Breast epithelium (tissue), 3 donors: ENCODE measurements at regions not wholly inside any gene's neighbourhood (a gene's known extent, or its start where the extent isn't known, plus 50 kb on each side); places are given as distances from the start of the nearest gene placed in this dataset.

ENCODE experiments used
- CTCF ChIP-seq, 3 donors: fragments of 450-650 bp; IDR thresholded peaks; one replicate each; pipeline ENCODE4 v1.5.1; 2016 to 2017; ENCODE audit warnings: antibody characterized with exemption in 3 of 3, mild to moderate bottlenecking in 3 of 3, moderate library complexity in 3 of 3
- POLR2AphosphoS5 ChIP-seq, 3 donors: sonication (generic); formaldehyde crosslinking; IDR thresholded peaks; one replicate each; pipeline ENCODE4 v1.6.1; 2017; ENCODE audit warnings: antibody characterized with exemption in 3 of 3

- TF ChIP-seq CTCF (IDR thresholded peaks at IDR 0.05) = no peak
- TF ChIP-seq POLR2AphosphoS5 (IDR thresholded peaks at IDR 0.05) = no peak
Measured at GRCh38 chr22:33167998-33168790, 110.0 kb upstream of the SYN3 start.
